Vagina (tissue), 2 donors: ENCODE measurements at regions not wholly inside any gene's neighbourhood (a gene's known extent, or its start where the extent isn't known, plus 50 kb on each side); places are given as distances from the start of the nearest gene placed in this dataset.

Source experiments
- CTCF ChIP-seq, 3 experiments: fragments of 450-650 bp in 2 of 3; fragments of 200-600 bp in 1 of 3; sonication (generic) in 1 of 3; IDR thresholded peaks; one replicate each; pipeline ENCODE4 v1.5.1; 2017 to 2019; ENCODE audit warnings: antibody characterized with exemption in 3 of 3, mild to moderate bottlenecking in 2 of 3, moderate library complexity in 2 of 3
- POLR2AphosphoS5 ChIP-seq, 2 donors: sonication (generic); formaldehyde crosslinking; IDR thresholded peaks; one replicate each; pipeline ENCODE4 v1.9.0; 2017; ENCODE audit warnings: antibody characterized with exemption in 2 of 2, mild to moderate bottlenecking in 2 of 2, low read depth in 1 of 2; ENCODE audit not compliant: insufficient read depth in 1 of 2

- TF ChIP-seq CTCF (IDR thresholded peaks at IDR 0.05): no peak
- TF ChIP-seq POLR2AphosphoS5 (IDR thresholded peaks at IDR 0.05; ENCODE audit: insufficient read depth in 1 of 2, low read depth in 1 of 2): no peak
These were observed 237.5 kb upstream of the JAG1 start for GRCh38 chr20:10911298-10911697.
